ENCODE measurements at regions not wholly inside any gene's neighbourhood (a gene's known extent, or its start where the extent isn't known, plus 50 kb on each side); places are given as distances from the start of the nearest gene placed in this dataset.
"Not testable (repeated sequence)": the region's sequence is repeated elsewhere in the genome, so short reads cannot be mapped to it uniquely, and the experiment has no call there.

DNA sequence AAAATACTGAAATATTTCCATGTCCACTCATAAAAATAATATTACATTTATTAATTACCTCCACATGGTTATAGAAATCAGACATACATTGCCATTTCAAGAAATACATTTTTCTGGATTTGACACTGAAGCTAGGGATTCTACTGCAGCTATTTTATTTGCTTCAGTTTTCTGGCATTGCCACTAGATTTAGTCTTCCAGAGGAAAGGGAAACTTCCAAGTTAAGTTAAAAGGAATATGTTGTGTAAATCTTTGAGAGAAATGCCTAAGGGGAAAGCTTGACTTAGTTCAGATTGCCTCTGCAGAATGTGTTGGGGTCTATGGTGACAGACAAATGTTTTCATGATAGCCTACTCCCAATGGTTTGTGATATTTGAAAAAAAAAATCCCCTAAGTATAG lies 1631.3 kb downstream of the PCDH18 start:
- DNase-seq (ENCODE audit: low read depth, low spot score): no peak
- TF ChIP-seq, protein P1, sequence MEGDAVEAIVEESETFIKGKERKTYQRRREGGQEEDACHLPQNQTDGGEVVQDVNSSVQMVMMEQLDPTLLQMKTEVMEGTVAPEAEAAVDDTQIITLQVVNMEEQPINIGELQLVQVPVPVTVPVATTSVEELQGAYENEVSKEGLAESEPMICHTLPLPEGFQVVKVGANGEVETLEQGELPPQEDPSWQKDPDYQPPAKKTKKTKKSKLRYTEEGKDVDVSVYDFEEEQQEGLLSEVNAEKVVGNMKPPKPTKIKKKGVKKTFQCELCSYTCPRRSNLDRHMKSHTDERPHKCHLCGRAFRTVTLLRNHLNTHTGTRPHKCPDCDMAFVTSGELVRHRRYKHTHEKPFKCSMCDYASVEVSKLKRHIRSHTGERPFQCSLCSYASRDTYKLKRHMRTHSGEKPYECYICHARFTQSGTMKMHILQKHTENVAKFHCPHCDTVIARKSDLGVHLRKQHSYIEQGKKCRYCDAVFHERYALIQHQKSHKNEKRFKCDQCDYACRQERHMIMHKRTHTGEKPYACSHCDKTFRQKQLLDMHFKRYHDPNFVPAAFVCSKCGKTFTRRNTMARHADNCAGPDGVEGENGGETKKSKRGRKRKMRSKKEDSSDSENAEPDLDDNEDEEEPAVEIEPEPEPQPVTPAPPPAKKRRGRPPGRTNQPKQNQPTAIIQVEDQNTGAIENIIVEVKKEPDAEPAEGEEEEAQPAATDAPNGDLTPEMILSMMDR (IDR thresholded peaks at IDR 0.05; ENCODE audit: insufficient read depth, low read length, missing control alignments): no peak
- no peak overlapping the region for H3K4me3 ChIP-seq (ENCODE audit: low read depth, low read length)
- CTCF ChIA-PET: no interaction called here
- POLR2A ChIA-PET: no interaction called here

DNA sequence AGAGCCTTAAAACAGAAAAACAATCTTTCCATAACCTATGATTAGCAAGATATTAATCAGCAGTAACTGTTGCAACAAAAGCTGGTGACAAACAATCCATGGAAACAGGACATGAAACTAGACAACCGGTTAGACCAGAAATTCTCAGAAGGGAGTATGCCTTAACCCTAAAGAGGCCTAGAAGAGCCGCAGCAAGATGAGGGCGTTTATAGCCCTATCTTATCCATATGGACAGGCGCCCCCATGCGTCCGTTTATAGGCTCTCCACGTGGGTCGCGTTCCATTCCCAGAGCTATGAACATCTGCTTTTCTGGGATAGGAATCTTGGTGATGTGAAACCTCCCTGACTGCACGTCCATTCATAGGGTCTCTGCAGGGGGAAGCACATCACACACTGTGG lies 1662.7 kb upstream of the PABPC4L start:
- H3K4me3 ChIP-seq (ENCODE audit: low read depth, low read length); POLR2A ChIA-PET; DNase-seq (ENCODE audit: low read depth, low spot score); CTCF ChIA-PET: not testable (repeated sequence)

DNA sequence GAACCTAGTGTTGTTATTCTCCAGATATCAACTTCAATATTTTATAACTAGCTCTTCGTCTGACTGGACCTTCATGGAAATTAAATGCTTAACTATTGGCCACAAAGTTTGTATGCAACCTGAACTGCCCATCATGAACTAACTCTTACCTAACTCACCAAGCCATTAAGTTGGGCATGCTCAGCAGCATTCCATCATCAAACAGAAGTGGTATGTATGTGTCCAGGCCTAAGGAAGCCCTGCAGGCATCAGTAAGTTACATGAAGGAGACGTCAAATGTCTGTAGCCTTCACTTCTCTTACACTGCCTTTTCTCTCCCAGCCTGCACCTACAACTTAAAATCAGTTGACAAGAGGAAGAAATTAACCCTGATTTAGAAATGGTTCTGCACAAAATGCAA lies 1639.2 kb upstream of the PABPC4L start:
- TF ChIP-seq, protein P1 (IDR thresholded peaks at IDR 0.05; ENCODE audit: insufficient read depth, low read length, missing control alignments): no peak
- POLR2A ChIA-PET: no interaction called here

DNA sequence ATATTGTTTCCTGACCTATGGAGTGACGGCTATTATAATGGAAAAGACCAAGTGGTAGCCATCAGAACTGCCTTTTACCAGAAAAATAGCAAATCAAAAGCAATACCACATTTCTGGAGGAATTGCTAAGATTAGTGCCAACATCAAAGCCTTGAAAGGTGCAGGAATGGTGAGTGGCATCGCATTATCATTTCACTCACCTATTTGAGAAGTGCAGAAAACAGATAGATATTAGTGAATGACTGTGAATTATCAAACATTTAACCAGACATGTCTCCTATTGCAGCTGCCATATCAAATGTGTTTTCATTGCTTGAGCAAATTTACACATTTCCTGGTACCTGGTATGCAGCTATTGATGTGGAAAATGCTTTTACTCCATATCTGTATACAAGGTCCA lies 1638.1 kb upstream of the PABPC4L start:
- ChIA-PET CTCF (no interaction called here), POLR2A (no interaction called here)
- DNase-seq (ENCODE audit: low read depth, low spot score): no peak
- no peak overlapping the region for H3K4me3 ChIP-seq (ENCODE audit: low read depth, low read length)
- TF ChIP-seq, protein P1 (IDR thresholded peaks at IDR 0.05; ENCODE audit: insufficient read depth, low read length, missing control alignments): no peak

More for the DNA sequence above, 1639.2 kb upstream of the PABPC4L start:
- CTCF ChIA-PET: no interaction called here
- H3K4me3 ChIP-seq (ENCODE audit: low read depth, low read length): no peak overlapping the region
- DNase-seq (ENCODE audit: low read depth, low spot score): no peak

DNA sequence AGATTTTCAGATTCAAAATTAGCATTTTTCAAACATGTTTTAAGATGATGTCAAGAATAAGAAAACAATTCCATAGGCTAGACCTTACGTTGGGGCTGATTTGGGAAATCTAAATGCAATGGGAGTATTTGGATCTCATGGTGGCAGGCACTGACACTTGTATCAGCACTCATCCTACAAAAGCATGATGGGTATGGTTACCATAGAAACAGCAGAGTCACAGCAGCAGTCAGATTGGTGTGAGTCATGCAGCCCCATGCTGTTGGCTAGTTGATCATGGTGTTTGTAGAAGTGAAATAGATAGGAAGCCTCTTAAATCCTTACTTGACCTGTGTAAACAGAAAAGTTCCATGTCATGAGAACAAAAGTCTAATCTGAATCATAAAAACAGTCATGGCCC lies 1637.3 kb upstream of the PABPC4L start:
- ChIA-PET CTCF (no interaction called here), POLR2A (no interaction called here)
- no peak overlapping the region for H3K4me3 ChIP-seq (ENCODE audit: low read depth, low read length)
- TF ChIP-seq, protein P1 (IDR thresholded peaks at IDR 0.05; ENCODE audit: insufficient read depth, low read length, missing control alignments): no peak
- DNase-seq (ENCODE audit: low read depth, low spot score): no peak

DNA sequence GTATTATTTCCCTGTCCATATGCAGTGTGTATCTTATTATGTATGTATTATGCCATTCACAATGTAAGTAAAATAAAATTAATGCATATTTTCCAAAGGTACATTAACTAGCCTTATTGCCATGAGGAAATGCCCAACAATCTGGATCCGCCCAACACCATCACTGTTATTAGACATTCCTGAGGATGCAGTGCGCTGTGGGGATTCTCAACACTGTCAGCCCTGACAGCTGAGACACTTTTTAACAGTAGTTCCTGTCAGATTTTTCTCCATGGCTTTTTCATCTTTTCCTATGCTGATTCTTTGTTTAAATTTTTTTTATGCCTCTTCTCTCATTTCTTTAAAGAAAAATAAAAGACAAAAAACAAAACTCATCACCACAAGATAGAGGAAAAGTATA lies 1632.9 kb upstream of the PABPC4L start:
- no peak for DNase-seq (ENCODE audit: low read depth, low spot score)
- ChIA-PET CTCF (no interaction called here), POLR2A (no interaction called here)
- no peak overlapping the region for H3K4me3 ChIP-seq (ENCODE audit: low read depth, low read length)
- TF ChIP-seq, protein P1 (IDR thresholded peaks at IDR 0.05; ENCODE audit: insufficient read depth, low read length, missing control alignments): no peak

DNA sequence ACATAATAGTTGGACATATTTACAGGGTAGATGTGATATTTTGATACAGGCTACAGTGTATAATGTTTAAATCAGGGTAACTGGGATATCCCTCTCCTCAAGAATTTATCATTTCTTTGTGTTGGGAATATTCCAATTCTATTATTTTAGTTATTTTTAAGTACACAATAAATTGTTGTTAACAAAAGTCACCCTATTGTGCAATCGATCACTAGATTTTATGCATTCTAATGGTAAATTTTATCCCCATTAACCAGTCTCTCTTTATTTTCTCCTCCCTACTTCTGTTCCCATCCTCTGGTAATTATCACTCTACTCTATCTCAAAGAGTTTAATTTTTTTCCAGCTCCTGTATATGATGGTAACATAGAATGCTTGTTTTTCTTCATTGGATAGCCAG lies 1631.9 kb upstream of the PABPC4L start:
- DNase-seq (ENCODE audit: low read depth, low spot score): no peak
- no peak overlapping the region for H3K4me3 ChIP-seq (ENCODE audit: low read depth, low read length)
- CTCF ChIA-PET: no interaction called here
- POLR2A ChIA-PET: no interaction called here
- TF ChIP-seq, protein P1 (IDR thresholded peaks at IDR 0.05; ENCODE audit: insufficient read depth, low read length, missing control alignments): no peak
